Liver (tissue), 8 donors: ENCODE measurements at regions not wholly inside any gene's neighbourhood (a gene's known extent, or its start where the extent isn't known, plus 50 kb on each side); places are given as distances from the start of the nearest gene placed in this dataset.

Source experiments
- DNase-seq: peaks from one replicate; pipeline ENCODE4 v3.0.0-alpha.2; 2017; ENCODE audit warnings: low spot score
- H3K27ac ChIP-seq, 2 donors: one replicate each; pipeline ENCODE4 v1.7.0; 2013; ENCODE audit warnings: inconsistent platforms in 2 of 2, low read length in 2 of 2, control low read depth in 1 of 2, low read depth in 1 of 2, mild to moderate bottlenecking in 1 of 2
- H3K27me3 ChIP-seq, 4 donors: one replicate each; pipeline versions ENCODE4 v1.6.1 to v1.7.0; 2013; ENCODE audit warnings: low read length in 3 of 4, inconsistent platforms in 1 of 4, mild to moderate bottlenecking in 1 of 4, moderate library complexity in 1 of 4; ENCODE audit not compliant: control insufficient read depth in 4 of 4, insufficient read depth in 4 of 4
- H3K36me3 ChIP-seq, 4 donors: one replicate each; pipeline versions ENCODE4 v1.6.1 to v1.7.0; 2013; ENCODE audit warnings: low read length in 3 of 4, mild to moderate bottlenecking in 3 of 4, low read depth in 1 of 4, moderate library complexity in 1 of 4; ENCODE audit not compliant: control insufficient read depth in 4 of 4, insufficient read depth in 3 of 4
- H3K4me1 ChIP-seq, 4 donors: one replicate each; pipeline versions ENCODE4 v1.6.1 to v1.7.0; 2013; ENCODE audit warnings: low read length in 3 of 4, mild to moderate bottlenecking in 3 of 4, moderate library complexity in 1 of 4; ENCODE audit not compliant: control insufficient read depth in 4 of 4, insufficient read depth in 4 of 4
- H3K4me3 ChIP-seq, 3 donors: one replicate each; pipeline versions ENCODE4 v1.6.1 to v1.7.0; 2013; ENCODE audit warnings: low read length in 3 of 3, control low read depth in 1 of 3, low read depth in 1 of 3, mild to moderate bottlenecking in 1 of 3
- H3K9ac ChIP-seq, 2 donors: one replicate each; pipeline ENCODE4 v1.7.0; 2013; ENCODE audit warnings: low read length in 2 of 2, mild to moderate bottlenecking in 2 of 2, moderate library complexity in 2 of 2, control low read depth in 1 of 2, low read depth in 1 of 2
- H3K9me3 ChIP-seq, 4 donors: one replicate each; pipeline versions ENCODE4 v1.6.1 to v1.7.0; 2013; ENCODE audit warnings: low read length in 3 of 4; ENCODE audit not compliant: control insufficient read depth in 4 of 4
- EGR1 ChIP-seq, 2 donors: IDR thresholded peaks; 2 replicates each; pipeline ENCODE4 v1.6.1; 2016 to 2018; ENCODE audit warnings: antibody characterized with exemption in 2 of 2, low read depth in 2 of 2
- FOXA1 ChIP-seq: IDR thresholded peaks from 2 replicates; pipeline ENCODE4 v1.6.1; 2016; ENCODE audit warnings: antibody characterized with exemption
- FOXA2 ChIP-seq: IDR thresholded peaks from 2 replicates; pipeline ENCODE4 v1.6.1; 2016; ENCODE audit warnings: antibody characterized with exemption
- GABPA ChIP-seq, 2 donors: IDR thresholded peaks in 1 of 2; conservative IDR thresholded peaks in 1 of 2; 2 replicates each; pipeline ENCODE4 v1.6.1; 2016; ENCODE audit warnings: antibody characterized with exemption in 2 of 2, mild to moderate bottlenecking in 1 of 2, moderate library complexity in 1 of 2
- HNF4A ChIP-seq, 2 donors: conservative IDR thresholded peaks; 2 replicates each; pipeline ENCODE4 v1.6.1; 2016; ENCODE audit warnings: antibody characterized with exemption in 2 of 2, mild to moderate bottlenecking in 2 of 2
- HNF4G ChIP-seq: IDR thresholded peaks from 2 replicates; pipeline ENCODE4 v1.6.1; 2016; ENCODE audit warnings: antibody characterized with exemption
- JUND ChIP-seq, 2 donors: IDR thresholded peaks; 2 replicates each; pipeline ENCODE4 v1.6.1; 2016; ENCODE audit warnings: antibody characterized with exemption in 2 of 2
- NR2F2 ChIP-seq: IDR thresholded peaks from 2 replicates; pipeline ENCODE4 v1.6.1; 2016; ENCODE audit warnings: antibody characterized with exemption
- RAD21 ChIP-seq, 2 donors: IDR thresholded peaks; 2 replicates each; pipeline ENCODE4 v1.6.1; 2016; ENCODE audit warnings: antibody characterized with exemption in 2 of 2, mild to moderate bottlenecking in 2 of 2
- RXRA ChIP-seq, 2 donors: IDR thresholded peaks; 2 replicates each; pipeline ENCODE4 v1.6.1; 2017 to 2018; ENCODE audit warnings: antibody characterized with exemption in 2 of 2, mild to moderate bottlenecking in 1 of 2
- SP1 ChIP-seq: IDR thresholded peaks from 2 replicates; pipeline ENCODE4 v1.6.1; 2018; ENCODE audit warnings: antibody characterized with exemption, mild to moderate bottlenecking
- TAF1 ChIP-seq: conservative IDR thresholded peaks from 2 replicates; pipeline ENCODE4 v1.6.1; 2016; ENCODE audit warnings: antibody characterized with exemption, mild to moderate bottlenecking
- YY1 ChIP-seq: IDR thresholded peaks from 2 replicates; pipeline ENCODE4 v1.6.1; 2016; ENCODE audit warnings: antibody characterized with exemption, mild to moderate bottlenecking
- WGBS: extraction: QIAGEN DNeasy Blood & Tissue Kit; methylation state at CpG from one replicate; pipeline ENCODE4 v1.1.7; 2013; 5-methylcytosine and 5-hydroxymethylcytosine counted together
- TF ChIP-seq, protein P1 (sequence below): IDR thresholded peaks from 2 replicates; pipeline ENCODE4 v1.6.1; 2016; ENCODE audit warnings: antibody characterized with exemption
- TF ChIP-seq, protein P2 (sequence below): IDR thresholded peaks from 2 replicates; pipeline ENCODE4 v1.6.1; 2016; ENCODE audit warnings: antibody characterized with exemption
- TF ChIP-seq, protein P3 (sequence below): IDR thresholded peaks from 2 replicates; pipeline ENCODE4 v1.6.1; 2016; ENCODE audit warnings: antibody characterized with exemption
- TF ChIP-seq, protein P4 (sequence below): IDR thresholded peaks from 2 replicates; pipeline ENCODE4 v1.6.1; 2016; ENCODE audit warnings: antibody characterized with exemption, mild to moderate bottlenecking
- TF ChIP-seq, protein P5 (sequence below): fragments of 150-350 bp; IDR thresholded peaks from 2 replicates; pipeline ENCODE4 v1.5.1; 2017; ENCODE audit warnings: improper control_type of control experiment, low read depth, low read length; ENCODE audit not compliant: missing input control
- donor health status: healthy.
- donor health status: healthy.
- donor health status: healthy.
- donor health status: healthy.
- donor health status: healthy.

DNA sequence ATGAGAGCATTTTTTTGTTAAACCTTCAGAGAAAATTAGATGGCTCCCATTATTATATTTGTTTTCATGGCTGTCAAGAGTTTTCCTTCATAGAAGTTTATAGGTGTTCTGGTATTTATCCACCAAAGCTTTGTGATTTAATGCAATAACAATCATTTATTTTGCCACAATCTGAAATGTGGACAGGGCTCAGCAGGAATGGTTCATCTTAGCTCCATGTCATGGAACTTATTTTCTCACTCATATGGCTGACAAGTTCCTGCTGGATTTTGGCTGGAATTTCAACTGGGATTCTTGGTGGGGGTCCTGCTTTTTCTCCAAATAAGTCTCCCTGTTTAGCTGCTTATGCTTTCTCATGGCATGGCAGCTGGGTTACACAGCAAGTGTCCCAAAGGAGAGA, 876.7 kb downstream of the QKI start:
- no peak overlapping the region for H3K27ac ChIP-seq
- no peaks in the 10 kb centered on the region for H3K27me3 ChIP-seq
- H3K9ac ChIP-seq, result no peak overlapping the region
- H3K4me1 ChIP-seq, result no peaks in the 10 kb centered on the region
- DNase-seq, result no peak
- H3K36me3 ChIP-seq, result no peaks in the 10 kb centered on the region
- no peak overlapping the region for H3K4me3 ChIP-seq
- H3K9me3 ChIP-seq, result peaks cover 0 to 4% (median 2%) of the 10 kb centered on the region in 4 donors
- TF ChIP-seq, protein P1, sequence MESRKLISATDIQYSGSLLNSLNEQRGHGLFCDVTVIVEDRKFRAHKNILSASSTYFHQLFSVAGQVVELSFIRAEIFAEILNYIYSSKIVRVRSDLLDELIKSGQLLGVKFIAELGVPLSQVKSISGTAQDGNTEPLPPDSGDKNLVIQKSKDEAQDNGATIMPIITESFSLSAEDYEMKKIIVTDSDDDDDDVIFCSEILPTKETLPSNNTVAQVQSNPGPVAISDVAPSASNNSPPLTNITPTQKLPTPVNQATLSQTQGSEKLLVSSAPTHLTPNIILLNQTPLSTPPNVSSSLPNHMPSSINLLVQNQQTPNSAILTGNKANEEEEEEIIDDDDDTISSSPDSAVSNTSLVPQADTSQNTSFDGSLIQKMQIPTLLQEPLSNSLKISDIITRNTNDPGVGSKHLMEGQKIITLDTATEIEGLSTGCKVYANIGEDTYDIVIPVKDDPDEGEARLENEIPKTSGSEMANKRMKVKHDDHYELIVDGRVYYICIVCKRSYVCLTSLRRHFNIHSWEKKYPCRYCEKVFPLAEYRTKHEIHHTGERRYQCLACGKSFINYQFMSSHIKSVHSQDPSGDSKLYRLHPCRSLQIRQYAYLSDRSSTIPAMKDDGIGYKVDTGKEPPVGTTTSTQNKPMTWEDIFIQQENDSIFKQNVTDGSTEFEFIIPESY, result no peak
- TF ChIP-seq, protein P2, sequence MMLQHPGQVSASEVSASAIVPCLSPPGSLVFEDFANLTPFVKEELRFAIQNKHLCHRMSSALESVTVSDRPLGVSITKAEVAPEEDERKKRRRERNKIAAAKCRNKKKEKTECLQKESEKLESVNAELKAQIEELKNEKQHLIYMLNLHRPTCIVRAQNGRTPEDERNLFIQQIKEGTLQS, result no peak
- TF ChIP-seq HNF4G, result no peak
- TF ChIP-seq RAD21 (IDR thresholded peaks at IDR 0.05), result no peak
- no peak for TF ChIP-seq GABPA (IDR thresholded peaks at IDR 0.05 in 1 of 2, conservative IDR thresholded peaks at IDR 0.05 in 1 of 2)
- TF ChIP-seq NR2F2, result no peak
- TF ChIP-seq FOXA1, result no peak
- no peak for TF ChIP-seq RXRA (IDR thresholded peaks at IDR 0.05)
- TF ChIP-seq, protein P3, sequence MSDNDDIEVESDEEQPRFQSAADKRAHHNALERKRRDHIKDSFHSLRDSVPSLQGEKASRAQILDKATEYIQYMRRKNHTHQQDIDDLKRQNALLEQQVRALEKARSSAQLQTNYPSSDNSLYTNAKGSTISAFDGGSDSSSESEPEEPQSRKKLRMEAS, result no peak
- no peak for TF ChIP-seq TAF1
- TF ChIP-seq JUND (IDR thresholded peaks at IDR 0.05), result no peak
- TF ChIP-seq HNF4A (conservative IDR thresholded peaks at IDR 0.05), result no peak
- TF ChIP-seq SP1, result no peak
- no peak for TF ChIP-seq YY1
- TF ChIP-seq, protein P4, sequence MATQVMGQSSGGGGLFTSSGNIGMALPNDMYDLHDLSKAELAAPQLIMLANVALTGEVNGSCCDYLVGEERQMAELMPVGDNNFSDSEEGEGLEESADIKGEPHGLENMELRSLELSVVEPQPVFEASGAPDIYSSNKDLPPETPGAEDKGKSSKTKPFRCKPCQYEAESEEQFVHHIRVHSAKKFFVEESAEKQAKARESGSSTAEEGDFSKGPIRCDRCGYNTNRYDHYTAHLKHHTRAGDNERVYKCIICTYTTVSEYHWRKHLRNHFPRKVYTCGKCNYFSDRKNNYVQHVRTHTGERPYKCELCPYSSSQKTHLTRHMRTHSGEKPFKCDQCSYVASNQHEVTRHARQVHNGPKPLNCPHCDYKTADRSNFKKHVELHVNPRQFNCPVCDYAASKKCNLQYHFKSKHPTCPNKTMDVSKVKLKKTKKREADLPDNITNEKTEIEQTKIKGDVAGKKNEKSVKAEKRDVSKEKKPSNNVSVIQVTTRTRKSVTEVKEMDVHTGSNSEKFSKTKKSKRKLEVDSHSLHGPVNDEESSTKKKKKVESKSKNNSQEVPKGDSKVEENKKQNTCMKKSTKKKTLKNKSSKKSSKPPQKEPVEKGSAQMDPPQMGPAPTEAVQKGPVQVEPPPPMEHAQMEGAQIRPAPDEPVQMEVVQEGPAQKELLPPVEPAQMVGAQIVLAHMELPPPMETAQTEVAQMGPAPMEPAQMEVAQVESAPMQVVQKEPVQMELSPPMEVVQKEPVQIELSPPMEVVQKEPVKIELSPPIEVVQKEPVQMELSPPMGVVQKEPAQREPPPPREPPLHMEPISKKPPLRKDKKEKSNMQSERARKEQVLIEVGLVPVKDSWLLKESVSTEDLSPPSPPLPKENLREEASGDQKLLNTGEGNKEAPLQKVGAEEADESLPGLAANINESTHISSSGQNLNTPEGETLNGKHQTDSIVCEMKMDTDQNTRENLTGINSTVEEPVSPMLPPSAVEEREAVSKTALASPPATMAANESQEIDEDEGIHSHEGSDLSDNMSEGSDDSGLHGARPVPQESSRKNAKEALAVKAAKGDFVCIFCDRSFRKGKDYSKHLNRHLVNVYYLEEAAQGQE, result no peak
- TF ChIP-seq FOXA2, result no peak
- TF ChIP-seq, protein P5, sequence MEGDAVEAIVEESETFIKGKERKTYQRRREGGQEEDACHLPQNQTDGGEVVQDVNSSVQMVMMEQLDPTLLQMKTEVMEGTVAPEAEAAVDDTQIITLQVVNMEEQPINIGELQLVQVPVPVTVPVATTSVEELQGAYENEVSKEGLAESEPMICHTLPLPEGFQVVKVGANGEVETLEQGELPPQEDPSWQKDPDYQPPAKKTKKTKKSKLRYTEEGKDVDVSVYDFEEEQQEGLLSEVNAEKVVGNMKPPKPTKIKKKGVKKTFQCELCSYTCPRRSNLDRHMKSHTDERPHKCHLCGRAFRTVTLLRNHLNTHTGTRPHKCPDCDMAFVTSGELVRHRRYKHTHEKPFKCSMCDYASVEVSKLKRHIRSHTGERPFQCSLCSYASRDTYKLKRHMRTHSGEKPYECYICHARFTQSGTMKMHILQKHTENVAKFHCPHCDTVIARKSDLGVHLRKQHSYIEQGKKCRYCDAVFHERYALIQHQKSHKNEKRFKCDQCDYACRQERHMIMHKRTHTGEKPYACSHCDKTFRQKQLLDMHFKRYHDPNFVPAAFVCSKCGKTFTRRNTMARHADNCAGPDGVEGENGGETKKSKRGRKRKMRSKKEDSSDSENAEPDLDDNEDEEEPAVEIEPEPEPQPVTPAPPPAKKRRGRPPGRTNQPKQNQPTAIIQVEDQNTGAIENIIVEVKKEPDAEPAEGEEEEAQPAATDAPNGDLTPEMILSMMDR, result no peak

DNA sequence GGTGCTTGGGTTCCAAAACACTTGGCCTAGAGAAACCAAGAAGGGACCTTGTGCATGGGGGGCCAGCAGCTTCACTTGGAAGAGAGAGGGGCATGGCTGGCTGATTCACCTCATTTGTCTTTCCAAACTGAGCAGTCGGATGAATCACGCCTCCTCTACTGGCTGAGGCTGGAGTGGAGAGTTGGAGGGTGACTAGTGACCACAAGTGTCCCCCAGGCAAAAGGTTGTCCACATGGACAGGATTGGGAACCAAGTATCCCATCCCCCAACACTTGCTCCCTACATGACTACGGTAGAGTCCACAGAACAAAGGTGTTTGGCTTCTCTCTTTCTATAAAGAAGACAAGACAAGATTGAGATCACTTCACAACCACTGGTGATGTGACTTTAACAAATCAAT, 875.6 kb downstream of the QKI start:
- H3K27ac ChIP-seq, result no peak overlapping the region
- H3K9me3 ChIP-seq, result peaks cover 0 to 4% (median 2%) of the 10 kb centered on the region in 4 donors
- no peaks in the 10 kb centered on the region for H3K27me3 ChIP-seq
- H3K4me1 ChIP-seq, result no peaks in the 10 kb centered on the region
- H3K9ac ChIP-seq, result no peak overlapping the region
- no peak overlapping the region for H3K4me3 ChIP-seq
- no peaks in the 10 kb centered on the region for H3K36me3 ChIP-seq
- 79% methylated on average over 3 of the region's 3 CpGs for WGBS
- DNase-seq, result no peak
- TF ChIP-seq EGR1 (IDR thresholded peaks at IDR 0.05; ENCODE audit: low read depth in 2 of 2) (no peak), RXRA (IDR thresholded peaks at IDR 0.05) (no peak), HNF4G (no peak), FOXA1 (no peak), FOXA2 (no peak), HNF4A (conservative IDR thresholded peaks at IDR 0.05) (no peak), TAF1 (no peak)
- TF ChIP-seq, protein P2, result no peak
- TF ChIP-seq, protein P3, result no peak
- TF ChIP-seq, protein P5, result no peak
- TF ChIP-seq, protein P4, result no peak
